Thyroid gland (tissue), 4 donors: ENCODE measurements at regions not wholly inside any gene's neighbourhood (a gene's known extent, or its start where the extent isn't known, plus 50 kb on each side); places are given as distances from the start of the nearest gene placed in this dataset.
A peak's percentile ranks its signal among the peaks of the same experiment; 100 is the strongest.

Source experiments
- DNase-seq, 2 donors: peaks; one replicate each; pipeline ENCODE4 v3.0.0-alpha.2; 2019
- H3K27ac ChIP-seq, 3 donors: fragments of 200-600 bp; sonication (generic); 1 replicate in 2 of 3; 2 replicates in 1 of 3; pipeline ENCODE4 v1.5.1; 2016 to 2019; ENCODE audit warnings: mild to moderate bottlenecking in 1 of 3, moderate library complexity in 1 of 3
- H3K27me3 ChIP-seq: fragments of 200-600 bp; sonication (generic); one replicate; pipeline ENCODE4 v1.5.1; 2019
- H3K36me3 ChIP-seq, 2 donors: fragments of 200-600 bp; sonication (generic); one replicate each; pipeline ENCODE4 v1.5.1; 2016 to 2019
- H3K4me1 ChIP-seq, 2 donors: fragments of 200-600 bp; sonication (generic); one replicate each; pipeline ENCODE4 v1.5.1; 2017 to 2019
- H3K4me3 ChIP-seq, 3 donors: fragments of 200-600 bp; sonication (generic); replicated peaks in 1 of 3; 1 replicate in 2 of 3; 2 replicates in 1 of 3; pipeline ENCODE4 v1.5.1; 2016; ENCODE audit warnings: mild to moderate bottlenecking in 1 of 3
- H3K9me3 ChIP-seq: fragments of 200-600 bp; sonication (generic); one replicate; pipeline ENCODE4 v1.5.1; 2017
- CTCF ChIP-seq, 6 experiments: fragments of 200-600 bp in 3 of 6; fragments of 450-650 bp in 3 of 6; sonication (generic) in 3 of 6; IDR thresholded peaks; one replicate each; pipeline ENCODE4 v1.5.1; 2016 to 2019; ENCODE audit warnings: antibody characterized with exemption in 6 of 6, mild to moderate bottlenecking in 2 of 6, inconsistent platforms in 1 of 6, moderate library complexity in 1 of 6
- POLR2A ChIP-seq, 2 donors: fragments of 450-650 bp; IDR thresholded peaks; one replicate each; pipeline ENCODE4 v1.6.1; 2017; ENCODE audit warnings: antibody characterized with exemption in 2 of 2, mild to moderate bottlenecking in 2 of 2, moderate library complexity in 1 of 2
- WGBS, 2 donors: methylation state at CpG; one replicate each; pipeline ENCODE4 v1.1.5; 2017; 5-methylcytosine and 5-hydroxymethylcytosine counted together
- intact Hi-C: fragments of 100-400 bp; cut with DNase I; formaldehyde crosslinking; loops from one replicate; pipeline ENCODE4 v1.15.1; 2023

GRCh38 chr12:46131732-46132469 is 136.9 kb downstream of the SLC38A1 start:
- Histone ChIP-seq H3K36me3 (no peaks in the 10 kb centered on the region), H3K4me3 (no peak overlapping the region), H3K27me3 (no peaks in the 10 kb centered on the region), H3K4me1 (no peaks in the 10 kb centered on the region), H3K27ac (no peak overlapping the region), H3K9me3 (no peaks in the 10 kb centered on the region)
- WGBS, 2 donors = 61 to 69% methylated on average over 5 of the region's 5 CpGs
- intact Hi-C loops = no loop called here
- TF ChIP-seq POLR2A (IDR thresholded peaks at IDR 0.05) (no peak), CTCF (IDR thresholded peaks at IDR 0.05) (no peak)
- DNase-seq = no peak

GRCh38 chr12:46127656-46128055 is 137.3 kb upstream of the SCAF11 start:
- intact Hi-C loops = no loop called here
- no peaks in the 10 kb centered on the region for H3K36me3 ChIP-seq

GRCh38 chr12:46126050-46126727 is 135.8 kb upstream of the SCAF11 start:
- H3K27ac ChIP-seq = no peak overlapping the region
- H3K4me1 ChIP-seq = peaks cover 0 to 5% of the 10 kb centered on the region in 2 donors
- H3K9me3 ChIP-seq = no peaks in the 10 kb centered on the region
- DNase-seq = peak; percentile 16 to 24
- intact Hi-C loops = no loop called here
- no peaks in the 10 kb centered on the region for H3K36me3 ChIP-seq
- H3K27me3 ChIP-seq = no peaks in the 10 kb centered on the region
- 65 to 68% methylated on average over 4 of the region's 4 CpGs for WGBS, 2 donors
- no peak for TF ChIP-seq POLR2A (IDR thresholded peaks at IDR 0.05)
- TF ChIP-seq CTCF (IDR thresholded peaks at IDR 0.05) = no peak
- H3K4me3 ChIP-seq = no peak overlapping the region

More at GRCh38 chr12:46127656-46128055, 137.3 kb upstream of the SCAF11 start:
- H3K27ac ChIP-seq = no peak overlapping the region
- DNase-seq = no peak
- peaks cover 0 to 5% of the 10 kb centered on the region in 2 donors for H3K4me1 ChIP-seq
- H3K4me3 ChIP-seq = no peak overlapping the region
- H3K9me3 ChIP-seq = no peaks in the 10 kb centered on the region
- no peaks in the 10 kb centered on the region for H3K27me3 ChIP-seq
- no peak for TF ChIP-seq CTCF (IDR thresholded peaks at IDR 0.05)
- no peak for TF ChIP-seq POLR2A (IDR thresholded peaks at IDR 0.05)
- 74 to 86% methylated on average over 6 of the region's 6 CpGs for WGBS, 2 donors

GRCh38 chr12:46124848-46125619 is 134.7 kb upstream of the SCAF11 start:
- peaks cover 0 to 5% of the 10 kb centered on the region in 2 donors for H3K4me1 ChIP-seq
- no peaks in the 10 kb centered on the region for H3K36me3 ChIP-seq
- H3K9me3 ChIP-seq = no peaks in the 10 kb centered on the region
- peak; percentile 60 to 65 for DNase-seq
- H3K4me3 ChIP-seq = no peak overlapping the region
- no peak overlapping the region for H3K27ac ChIP-seq
- no peaks in the 10 kb centered on the region for H3K27me3 ChIP-seq
- intact Hi-C loops = no loop called here
- WGBS, 2 donors = 13 to 14% methylated on average over 12 of the region's 12 CpGs
- TF ChIP-seq CTCF (IDR thresholded peaks at IDR 0.05) (peak in 5 of 6 experiments; percentile 45 to 88 (median 82)), POLR2A (IDR thresholded peaks at IDR 0.05) (no peak)
